WTC11 (cell line): ENCODE measurements at regions not wholly inside any gene's neighbourhood (a gene's known extent, or its start where the extent isn't known, plus 50 kb on each side); places are given as distances from the start of the nearest gene placed in this dataset.

ENCODE experiments used
- ATAC-seq: fragments of 200-7000 bp; cut with Tn5 transposase; 2 replicates; pipeline ENCODE4 v1.10.0; 2021; ENCODE audit warnings: mild to moderate bottlenecking, moderate library complexity
- CTCF ChIA-PET: fragments of 300-600 bp; sonication (Branson Sonifier 250); formaldehyde crosslinking; loops from one replicate; lab custom pipeline; 2021; ENCODE audit warnings: antibody characterized with exemption; lab: Charles Lee
- POLR2A ChIA-PET: fragments of 350-600 bp; sonication (Branson Sonifier 250); formaldehyde crosslinking; loops from one replicate; lab custom pipeline; 2021; ENCODE audit warnings: antibody characterized with exemption; lab: Charles Lee
- DNase-seq: peaks from one replicate; pipeline ENCODE4 v3.0.0; 2021; ENCODE audit warnings: low spot score
- H3K27ac Mint-ChIP-seq: 2 replicates; pipeline ENCODE4 v1.8.0; 2021; ENCODE audit warnings: mixed read lengths
- H3K27me3 Mint-ChIP-seq: 2 replicates; pipeline ENCODE4 v1.8.0; 2021; ENCODE audit warnings: low read depth, mild to moderate bottlenecking, moderate library complexity, mixed read lengths
- H3K36me3 Mint-ChIP-seq: 2 replicates; pipeline ENCODE4 v1.8.0; 2021; ENCODE audit warnings: mixed read lengths
- H3K4me1 Mint-ChIP-seq: 2 replicates; pipeline ENCODE4 v1.8.0; 2022; ENCODE audit warnings: mixed read lengths
- H3K4me3 Mint-ChIP-seq: 2 replicates; pipeline ENCODE4 v1.8.0; 2021; ENCODE audit warnings: mild to moderate bottlenecking, moderate library complexity, mixed read lengths
- H3K9me3 Mint-ChIP-seq: 2 replicates; pipeline ENCODE4 v1.8.0; 2021; ENCODE audit warnings: mixed read lengths
- ATF1 ChIP-seq: sonication (generic); formaldehyde crosslinking; IDR thresholded peaks from 2 replicates; pipeline ENCODE4 v1.8.1; 2023; ENCODE audit warnings: mild to moderate bottlenecking, moderate library complexity, missing genetic modification reagents
- ATF6 ChIP-seq: sonication (generic); formaldehyde crosslinking; IDR thresholded peaks from 2 replicates; pipeline ENCODE4 v1.8.1; 2023; ENCODE audit warnings: mild to moderate bottlenecking, missing genetic modification reagents
- ELF4 ChIP-seq: sonication (generic); formaldehyde crosslinking; IDR thresholded peaks from 2 replicates; pipeline ENCODE4 v1.8.1; 2022; ENCODE audit warnings: low read depth, mild to moderate bottlenecking, moderate library complexity, missing genetic modification reagents
- EMX1 ChIP-seq: fragments of 250-450 bp; sonication (Bioruptor Pico); IDR thresholded peaks from 2 replicates; pipeline ENCODE4 v1.8.0; 2021; ENCODE audit warnings: mild to moderate bottlenecking
- ERG ChIP-seq: fragments of 250-450 bp; sonication (Bioruptor Pico); IDR thresholded peaks from 2 replicates; pipeline ENCODE4 v1.8.0; 2021; ENCODE audit warnings: mild to moderate bottlenecking
- FOXP1 ChIP-seq: sonication (generic); formaldehyde crosslinking; IDR thresholded peaks from 2 replicates; pipeline ENCODE4 v1.8.0; 2022; ENCODE audit warnings: missing genetic modification reagents, mild to moderate bottlenecking, moderate library complexity, borderline replicate concordance
- GABPB1 ChIP-seq: sonication (generic); formaldehyde crosslinking; IDR thresholded peaks from 2 replicates; pipeline ENCODE4 v1.8.1; 2023; ENCODE audit warnings: mild to moderate bottlenecking, missing genetic modification reagents
- GTF2I ChIP-seq: fragments of 250-450 bp; sonication (Bioruptor Pico); conservative IDR thresholded peaks from 2 replicates; pipeline ENCODE4 v1.4.0; 2021; ENCODE audit warnings: mild to moderate bottlenecking
- HMGA2 ChIP-seq: fragments of 250-450 bp; sonication (Bioruptor Pico); IDR thresholded peaks from 2 replicates; pipeline ENCODE4 v1.4.0; 2021; ENCODE audit warnings: mild to moderate bottlenecking, moderate library complexity
- IRF2 ChIP-seq: sonication (generic); formaldehyde crosslinking; IDR thresholded peaks from 2 replicates; pipeline ENCODE4 v1.8.0; 2022; ENCODE audit warnings: low read depth, missing genetic modification reagents, borderline replicate concordance
- MXD4 ChIP-seq: fragments of 250-450 bp; sonication (Bioruptor Pico); IDR thresholded peaks from 2 replicates; pipeline ENCODE4 v1.8.0; 2021; ENCODE audit warnings: mild to moderate bottlenecking, moderate library complexity, borderline replicate concordance
- MYBL2 ChIP-seq: sonication (generic); formaldehyde crosslinking; IDR thresholded peaks from 2 replicates; pipeline ENCODE4 v1.8.1; 2023; ENCODE audit warnings: mild to moderate bottlenecking, moderate library complexity, missing genetic modification reagents
- NFYB ChIP-seq: sonication (generic); formaldehyde crosslinking; conservative IDR thresholded peaks from 2 replicates; pipeline ENCODE4 v1.8.0; 2022; ENCODE audit warnings: low read depth, missing genetic modification reagents
- OVOL2 ChIP-seq: fragments of 250-450 bp; sonication (Bioruptor Pico); IDR thresholded peaks from 2 replicates; pipeline ENCODE4 v1.9.0; 2021; ENCODE audit warnings: mild to moderate bottlenecking, borderline replicate concordance
- RELA ChIP-seq: sonication (generic); formaldehyde crosslinking; IDR thresholded peaks from 2 replicates; pipeline ENCODE4 v1.8.1; 2022; ENCODE audit warnings: missing genetic modification reagents, mild to moderate bottlenecking, borderline replicate concordance
- RORB ChIP-seq: fragments of 250-450 bp; sonication (Bioruptor Pico); IDR thresholded peaks from 2 replicates; pipeline ENCODE4 v1.9.0; 2021; ENCODE audit warnings: mild to moderate bottlenecking
- SMAD3 ChIP-seq: sonication (generic); formaldehyde crosslinking; IDR thresholded peaks from 2 replicates; pipeline ENCODE4 v1.8.0; 2022; ENCODE audit warnings: missing genetic modification reagents, mild to moderate bottlenecking, borderline replicate concordance
- SOX15 ChIP-seq: fragments of 250-450 bp; sonication (Bioruptor Pico); IDR thresholded peaks from 2 replicates; pipeline ENCODE4 v1.9.0; 2021; ENCODE audit warnings: mild to moderate bottlenecking
- SP1 ChIP-seq: sonication (generic); formaldehyde crosslinking; conservative IDR thresholded peaks from 2 replicates; pipeline ENCODE4 v1.8.1; 2022; ENCODE audit warnings: missing genetic modification reagents
- USF1 ChIP-seq: sonication (generic); formaldehyde crosslinking; IDR thresholded peaks from 2 replicates; pipeline ENCODE4 v1.8.0; 2022; ENCODE audit warnings: mild to moderate bottlenecking, missing genetic modification reagents
- USF2 ChIP-seq: sonication (generic); formaldehyde crosslinking; IDR thresholded peaks from 2 replicates; pipeline ENCODE4 v1.8.1; 2023; ENCODE audit warnings: mild to moderate bottlenecking, missing genetic modification reagents, moderate library complexity
- ZBTB21 ChIP-seq: sonication (generic); formaldehyde crosslinking; IDR thresholded peaks from 2 replicates; pipeline ENCODE4 v1.8.1; 2023; ENCODE audit warnings: mild to moderate bottlenecking, missing genetic modification reagents, borderline replicate concordance
- ZNF138 ChIP-seq: sonication (generic); formaldehyde crosslinking; conservative IDR thresholded peaks from 2 replicates; pipeline ENCODE4 v1.8.1; 2022; ENCODE audit warnings: mild to moderate bottlenecking, moderate library complexity, missing genetic modification reagents
- ZNF232 ChIP-seq: sonication (generic); formaldehyde crosslinking; IDR thresholded peaks from 2 replicates; pipeline ENCODE4 v1.8.0; 2022; ENCODE audit warnings: mild to moderate bottlenecking, missing genetic modification reagents

- Mint-ChIP-seq H3K36me3 (0 out of 2 replicates have a peak, but pooled peaks cover 4% of the 10 kb centered on the region), H3K27ac (no peak overlapping the region), H3K9me3 (peaks cover 40% of the 10 kb centered on the region), H3K27me3 (no peaks in the 10 kb centered on the region), H3K4me1 (no peaks in the 10 kb centered on the region), H3K4me3 (no peak overlapping the region)
- ChIA-PET POLR2A (no interaction called here), CTCF (no interaction called here)
- ATAC-seq (no peak), DNase-seq (no peak)
- TF ChIP-seq MXD4 (CRISPR knock-in tag) (no peak), ATF6 (CRISPR knock-in tag) (no peak), GABPB1 (no peak), SOX15 (CRISPR knock-in tag) (no peak), MYBL2 (no peak), HMGA2 (CRISPR knock-in tag) (no peak), OVOL2 (CRISPR knock-in tag) (no peak), SMAD3 (CRISPR knock-in tag) (no peak), ZBTB21 (CRISPR knock-in tag) (no peak), ERG (no peak), GTF2I (CRISPR knock-in tag) (no peak)
These were observed 222.4 kb downstream of the FBXO8 start for GRCh38 chr4:174061026-174061425.

- no peak overlapping the region for H3K4me3 Mint-ChIP-seq
- TF ChIP-seq ATF1 = no peak
- TF ChIP-seq USF2 (CRISPR knock-in tag) = no peak
- TF ChIP-seq NFYB (CRISPR knock-in tag) = no peak
- TF ChIP-seq ZNF232 (CRISPR knock-in tag) = no peak
- TF ChIP-seq USF1 (CRISPR knock-in tag) = no peak
- TF ChIP-seq ELF4 (CRISPR knock-in tag) = no peak
- no peak for TF ChIP-seq RORB (CRISPR knock-in tag)
- no peak for TF ChIP-seq IRF2
- TF ChIP-seq ZNF138 (CRISPR knock-in tag) = no peak
- no peak for TF ChIP-seq RELA (CRISPR knock-in tag)
- TF ChIP-seq EMX1 (CRISPR knock-in tag) = no peak
- TF ChIP-seq SP1 = no peak
- TF ChIP-seq MYBL2 = no peak
- no peak for TF ChIP-seq FOXP1 (CRISPR knock-in tag)
- no peak for ATAC-seq
- POLR2A ChIA-PET = no interaction called here
- no peaks in the 10 kb centered on the region for H3K4me1 Mint-ChIP-seq
- CTCF ChIA-PET = no interaction called here
- H3K36me3 Mint-ChIP-seq = 0 out of 2 replicates have a peak, but pooled peaks cover 4% of the 10 kb centered on the region
- peaks cover 49% of the 10 kb centered on the region for H3K9me3 Mint-ChIP-seq
- no peak for DNase-seq
- no peaks in the 10 kb centered on the region for H3K27me3 Mint-ChIP-seq
- no peak overlapping the region for H3K27ac Mint-ChIP-seq
These were observed 224.6 kb downstream of the FBXO8 start for GRCh38 chr4:174058846-174059245.
